Activated T-cell treated with anti-CD3 and anti-CD28 coated beads for 24 hours (primary cell): ENCODE measurements at regions not wholly inside any gene's neighbourhood (a gene's known extent, or its start where the extent isn't known, plus 50 kb on each side); places are given as distances from the start of the nearest gene placed in this dataset.
A peak's percentile ranks its signal among the peaks of the same experiment; 100 is the strongest.
"Not testable (repeated sequence)": the region's sequence is repeated elsewhere in the genome, so short reads cannot be mapped to it uniquely, and the experiment has no call there.

ENCODE experiments used
- DNase-seq: peaks from one replicate; pipeline ENCODE4 v3.0.0-alpha.2; 2020; ENCODE audit warnings: low read depth

DNA sequence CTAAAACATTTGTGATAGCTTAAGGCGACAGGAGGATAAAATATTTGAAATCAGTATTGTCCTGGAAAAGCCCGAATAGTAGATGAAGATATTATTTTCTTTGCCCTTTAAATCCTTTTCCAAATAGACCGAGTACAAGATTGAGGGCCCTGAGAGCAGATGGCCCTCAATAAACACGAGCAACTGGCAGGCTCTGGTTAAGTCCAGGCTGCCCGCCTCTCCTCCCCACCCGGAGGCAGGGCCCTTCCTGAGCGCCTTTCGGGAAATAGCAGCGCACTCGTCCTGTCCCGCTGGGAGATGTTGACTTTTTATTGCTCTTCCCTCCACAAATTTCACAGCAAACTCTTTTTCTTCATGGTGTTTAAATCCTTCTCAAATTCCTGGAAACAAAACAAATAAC is 50.8 kb upstream of the MAX start:
- no peak for DNase-seq

DNA sequence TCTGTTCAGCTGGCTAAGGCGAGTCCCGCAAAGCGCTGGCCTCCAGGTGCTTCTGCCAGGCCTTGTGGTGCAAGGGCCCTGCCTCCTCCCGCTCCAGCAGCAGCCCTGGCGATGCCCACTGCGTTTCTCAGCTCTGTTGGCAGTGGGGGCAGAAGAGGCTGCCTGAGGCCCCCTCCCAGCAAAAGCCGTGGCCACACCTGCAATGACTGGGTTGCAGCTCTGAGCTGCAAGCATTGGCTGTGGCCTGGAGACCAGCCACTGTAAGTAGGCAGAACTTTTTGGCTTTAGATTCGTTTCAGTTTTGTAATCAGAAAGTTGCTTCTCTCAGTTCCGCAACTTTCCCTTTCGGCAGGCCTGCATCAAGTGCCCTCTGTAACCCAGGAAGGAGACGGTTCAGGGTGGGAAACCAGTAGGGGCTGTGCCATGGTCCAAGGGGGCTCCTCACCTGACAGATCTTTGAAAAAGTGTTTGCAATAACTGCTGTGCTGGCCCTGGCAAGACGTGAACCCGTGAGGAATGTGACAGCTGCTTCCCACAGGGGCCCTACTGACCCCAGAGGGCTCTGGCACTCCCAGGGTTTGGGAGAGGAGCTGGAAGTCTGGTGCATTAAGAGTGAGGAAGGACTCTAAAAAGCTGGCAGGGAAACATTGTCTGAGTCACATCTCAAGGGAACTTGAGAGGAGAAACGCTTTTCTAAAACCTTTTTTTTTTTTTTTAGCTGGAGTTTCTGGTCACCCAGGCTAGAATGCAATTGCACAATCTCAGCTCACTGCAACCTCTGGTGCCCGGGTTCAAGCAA is 54.5 kb upstream of the MAX start:
- no peak for DNase-seq

DNA sequence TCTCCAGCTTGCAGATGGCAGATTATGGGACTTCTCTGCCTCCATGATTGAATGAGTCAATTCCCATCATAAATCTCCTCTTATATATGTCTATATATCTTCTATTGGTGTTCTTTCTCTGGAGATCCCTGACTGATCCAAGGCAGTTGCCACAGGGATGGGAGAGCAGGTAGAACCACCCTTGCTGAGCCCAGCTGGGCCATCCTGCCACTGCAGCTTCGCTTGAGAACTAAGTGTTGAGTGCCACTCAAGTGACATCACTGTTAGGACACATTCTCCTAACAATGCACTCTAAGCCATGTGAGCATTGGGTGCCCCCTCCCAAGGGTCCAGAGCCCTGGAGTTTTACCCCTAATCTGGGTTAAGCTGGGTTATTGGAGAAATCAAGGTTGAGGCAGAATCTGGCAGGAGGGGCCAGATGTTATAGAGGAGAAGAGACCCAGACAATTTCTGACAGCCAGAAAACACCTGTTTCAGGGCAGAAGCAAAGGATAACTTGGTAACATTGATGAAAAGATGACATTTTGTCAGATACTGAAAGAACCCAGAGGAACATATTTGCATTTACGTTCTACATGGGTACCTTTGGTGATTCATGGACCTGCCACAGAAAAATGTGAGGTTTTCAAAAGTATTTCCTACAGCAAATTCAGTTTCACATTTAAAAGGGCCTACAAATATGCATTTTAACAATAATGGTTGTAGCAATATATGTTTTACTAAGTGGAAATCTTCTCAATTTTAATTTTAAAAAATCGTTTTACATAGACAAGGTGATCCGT is 57.2 kb upstream of the MAX start:
- DNase-seq, result no peak

DNA sequence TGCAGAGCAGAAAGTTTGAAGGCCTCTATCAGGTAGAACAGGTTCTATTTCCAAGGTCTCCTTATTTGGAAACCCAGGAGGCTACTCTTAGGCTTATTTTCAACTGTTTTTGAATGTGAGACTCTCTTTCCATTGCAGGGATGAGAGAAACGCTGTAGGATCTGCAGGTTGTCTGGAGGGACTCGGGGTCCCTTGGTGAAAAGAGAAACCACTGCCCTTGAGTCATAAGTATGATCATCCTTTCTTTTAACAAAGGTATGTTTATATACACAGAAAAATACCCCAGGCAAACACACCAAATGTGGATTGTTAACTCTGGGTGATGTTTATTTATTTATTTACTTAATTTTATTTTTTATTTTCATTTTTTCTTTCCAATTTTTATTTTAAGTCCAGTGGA is 57.8 kb upstream of the MAX start:
- no peak for DNase-seq

DNA sequence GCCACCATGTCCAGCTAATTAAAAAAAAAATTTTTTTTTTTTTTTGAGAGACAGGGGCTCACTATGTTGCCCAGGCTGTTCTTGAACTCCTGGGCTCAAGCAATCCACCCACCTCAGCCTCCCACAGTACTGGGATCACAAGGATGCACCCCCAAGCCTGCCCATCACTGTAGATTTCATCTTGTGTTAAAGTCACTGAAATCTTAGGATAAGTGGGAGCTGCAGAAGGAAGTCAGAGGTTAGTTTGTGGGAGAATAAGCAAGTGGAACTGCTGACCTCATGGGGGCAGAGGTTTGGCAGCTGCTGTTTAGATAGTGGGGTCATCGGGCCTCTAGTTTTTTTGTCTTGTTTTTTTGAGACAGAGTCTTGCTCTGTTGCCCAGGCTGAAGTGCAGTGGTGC is 59.7 kb upstream of the MAX start:
- no peak for DNase-seq

DNA sequence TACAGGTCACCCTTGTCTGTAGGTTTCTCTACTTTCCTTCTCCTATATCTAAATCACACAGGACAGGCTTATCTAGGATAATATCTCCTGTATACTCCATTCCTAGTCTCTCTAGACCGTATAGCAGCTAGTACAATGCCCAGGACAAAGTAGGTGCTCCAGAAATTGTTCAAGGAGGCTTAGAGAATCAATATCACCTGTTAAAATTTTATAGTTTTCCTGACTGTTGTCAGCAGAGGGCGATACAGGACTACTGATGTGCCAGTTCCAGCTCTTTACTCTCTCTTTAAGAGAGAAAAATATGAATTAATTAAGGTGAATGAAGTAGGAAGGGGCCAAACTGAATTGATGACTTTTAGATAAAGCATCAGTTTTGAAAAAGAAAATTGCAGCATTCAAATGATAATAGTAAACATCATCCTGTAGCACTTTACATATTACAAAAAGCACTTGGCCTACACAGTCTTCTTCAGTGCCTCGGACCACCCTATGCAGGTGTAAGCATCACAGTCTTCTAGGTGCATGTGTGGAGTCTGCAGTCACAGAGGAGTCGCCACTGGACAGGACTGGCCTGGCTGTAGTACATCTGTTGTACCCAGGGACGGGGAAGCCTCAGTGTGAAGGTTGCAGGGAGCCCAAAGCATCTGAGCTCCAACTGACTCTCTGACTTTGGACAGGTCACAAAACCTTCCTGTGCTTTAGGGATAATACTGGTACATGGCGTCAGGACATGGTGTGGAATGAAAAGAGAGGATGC is 61.9 kb upstream of the MAX start:
- peak; percentile 34 for DNase-seq

DNA sequence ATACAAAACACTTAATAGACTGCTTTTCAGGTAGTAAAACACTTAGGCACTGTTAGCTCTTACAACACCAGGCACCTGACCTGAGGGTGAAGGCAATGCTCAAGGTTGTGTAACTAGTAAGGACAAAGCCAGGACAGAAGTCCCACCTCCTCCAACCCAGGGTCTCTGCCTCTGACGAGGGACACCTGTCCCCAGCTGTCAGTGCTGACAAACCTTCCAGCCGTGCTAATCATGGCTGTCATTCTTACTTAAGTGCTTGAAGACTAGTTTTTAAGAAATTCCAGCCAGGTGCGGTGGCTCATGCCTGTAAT is 62.5 kb upstream of the MAX start:
- DNase-seq, result no peak

DNA sequence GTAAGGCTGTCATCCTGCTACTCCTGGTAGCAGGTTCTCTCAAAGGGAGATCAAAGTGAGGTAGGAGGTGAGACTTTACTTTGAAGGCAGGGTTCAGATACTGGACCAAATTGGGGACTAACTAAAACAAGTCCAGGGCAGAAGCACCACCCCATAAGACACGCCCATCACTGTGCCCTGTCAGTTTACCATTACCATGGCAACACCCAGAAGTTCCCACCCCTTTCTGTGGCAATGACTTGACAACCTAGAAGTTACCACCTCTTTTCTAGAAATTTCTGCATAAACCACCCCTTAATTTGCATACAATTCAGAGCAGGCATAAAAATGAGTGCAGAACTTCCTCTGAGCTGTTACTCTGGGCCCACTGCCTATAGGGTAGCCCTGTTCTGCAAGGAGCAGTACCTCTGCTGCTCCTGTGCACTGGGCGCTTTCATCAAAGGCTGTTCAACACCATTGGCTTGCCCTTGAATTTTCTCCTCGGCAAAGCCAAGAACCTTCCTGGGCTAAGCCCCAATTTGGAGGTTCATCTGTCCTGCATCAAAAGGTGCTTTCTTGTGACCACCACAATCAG is 64.8 kb upstream of the MAX start:
- DNase-seq, result no peak

DNA sequence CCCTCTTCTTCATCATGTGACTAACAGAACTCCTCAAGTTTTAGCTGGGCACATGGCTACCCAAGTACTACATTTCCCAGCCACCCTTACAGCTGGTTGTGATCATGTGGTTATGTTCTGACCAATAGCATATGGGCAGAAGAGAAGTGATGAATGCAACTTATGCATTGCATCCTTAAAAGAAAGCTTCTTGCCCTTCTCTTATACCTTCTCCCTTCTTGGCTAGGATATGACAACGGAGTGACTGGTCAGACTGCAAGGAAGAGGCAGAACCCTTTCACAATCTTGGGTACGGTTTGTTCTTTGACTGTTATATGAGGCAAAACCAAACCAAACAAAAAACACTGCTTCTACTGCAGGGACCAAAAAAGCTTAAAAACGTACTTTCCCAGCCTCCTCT is 66.5 kb upstream of the MAX start:
- DNase-seq, result no peak

DNA sequence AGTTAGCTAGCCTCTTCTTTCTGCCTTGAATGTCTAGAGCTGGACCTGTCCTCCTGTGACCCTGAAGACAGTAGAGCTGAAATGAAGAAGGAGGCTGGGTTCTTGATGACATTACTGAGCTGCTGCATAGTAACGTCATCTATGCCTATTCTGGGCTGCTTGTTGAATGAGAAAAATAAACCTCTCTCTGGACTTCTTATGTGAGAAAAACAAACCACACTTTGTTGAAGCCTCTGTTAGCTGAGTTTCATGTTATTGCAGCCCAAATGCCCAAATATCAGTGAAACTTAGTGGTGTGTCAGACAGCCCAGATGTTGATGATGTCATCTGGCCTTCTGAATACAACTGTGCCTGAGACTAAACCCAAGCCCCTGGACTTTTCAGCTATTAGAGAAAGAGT is 67.0 kb upstream of the MAX start:
- no peak for DNase-seq

DNA sequence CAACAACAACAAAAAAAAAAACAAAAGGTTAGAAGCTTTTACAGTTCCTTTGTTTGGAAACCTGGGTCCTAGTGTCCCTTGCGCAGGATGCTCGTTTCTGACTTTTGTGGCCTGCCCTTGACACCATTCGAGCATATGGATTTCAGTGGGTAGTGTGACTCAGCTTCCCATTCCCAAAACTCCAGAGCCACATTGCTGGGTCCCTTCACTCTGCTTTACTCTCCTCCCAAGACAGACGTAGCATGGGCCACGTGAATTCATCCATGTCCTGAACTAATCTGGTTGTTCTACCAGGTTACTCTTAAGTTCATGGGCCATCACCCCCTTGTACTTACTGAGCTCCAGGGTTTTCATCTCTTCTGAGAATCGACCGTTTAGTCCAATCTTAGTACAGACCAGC is 68.0 kb upstream of the MAX start:
- no peak for DNase-seq

DNA sequence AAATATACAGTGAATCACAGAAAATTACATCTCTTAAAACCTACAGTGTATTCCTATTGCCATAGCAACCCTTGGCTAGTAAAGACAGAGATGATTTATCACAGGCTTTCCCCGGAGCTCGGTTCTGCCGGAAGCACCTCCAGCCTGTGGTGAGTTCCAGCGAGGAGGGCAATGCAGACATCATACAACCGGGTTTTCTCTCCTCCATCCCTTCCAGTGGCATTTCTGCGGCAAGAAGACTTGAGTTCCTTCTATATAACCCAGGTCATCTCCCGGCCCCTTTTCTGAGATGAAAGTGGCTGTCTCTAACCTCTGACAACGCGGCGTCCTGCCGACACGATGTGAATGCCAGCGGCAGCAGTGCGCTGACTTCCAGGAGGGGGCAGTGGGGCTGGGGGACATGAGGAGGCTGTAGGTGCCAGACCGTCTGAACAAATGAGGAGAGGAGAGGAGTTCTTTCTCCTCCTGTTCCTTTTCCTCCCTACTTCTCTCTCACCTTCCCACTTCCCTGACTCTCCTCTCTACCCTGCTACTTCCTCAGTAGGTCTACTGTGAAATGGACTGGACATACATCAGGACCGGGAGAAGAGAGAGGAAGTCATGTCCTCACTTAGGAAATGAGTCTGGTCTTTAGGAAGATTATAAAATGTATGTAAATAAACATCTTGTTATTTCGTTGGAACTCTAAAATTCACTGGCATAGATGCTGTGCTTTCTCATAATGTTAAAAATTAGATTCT is 68.6 kb upstream of the MAX start:
- peak; percentile 16 for DNase-seq

DNA sequence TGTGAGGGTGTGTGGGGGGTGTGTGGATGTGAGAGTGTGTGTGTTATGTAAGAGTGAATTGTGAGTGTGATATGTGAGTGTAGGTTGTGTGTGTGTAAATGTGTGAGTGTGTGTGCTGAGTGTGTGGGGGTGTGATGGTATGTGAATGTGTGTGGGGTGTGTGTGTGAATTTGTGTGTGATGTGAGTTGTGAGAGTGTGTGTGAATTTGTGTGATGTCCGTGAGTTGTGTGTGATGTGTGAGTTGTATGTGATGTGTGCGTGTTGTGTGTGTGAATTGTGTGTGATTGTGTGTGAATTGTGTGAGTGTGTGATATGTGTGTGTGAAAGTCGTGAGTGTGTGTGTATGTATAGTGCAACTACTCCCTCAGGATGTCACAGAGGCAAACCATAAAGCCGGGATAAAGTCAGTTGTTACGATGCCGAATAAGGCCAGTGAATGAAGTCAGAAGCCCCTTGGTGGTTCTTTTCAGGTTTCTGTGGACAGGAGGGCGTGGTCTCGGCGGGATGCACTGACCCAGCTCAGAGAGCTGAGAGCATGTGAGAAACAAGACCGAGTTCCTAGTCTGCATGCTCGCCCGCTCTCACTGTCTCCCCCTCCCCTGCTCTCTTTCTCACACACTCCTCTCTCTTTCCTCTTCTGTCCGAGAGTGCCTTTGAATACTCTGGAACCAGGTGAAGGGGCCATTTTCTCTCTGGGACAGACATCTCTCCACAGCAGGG is 71.8 kb upstream of the MAX start:
- DNase-seq, result no peak

DNA sequence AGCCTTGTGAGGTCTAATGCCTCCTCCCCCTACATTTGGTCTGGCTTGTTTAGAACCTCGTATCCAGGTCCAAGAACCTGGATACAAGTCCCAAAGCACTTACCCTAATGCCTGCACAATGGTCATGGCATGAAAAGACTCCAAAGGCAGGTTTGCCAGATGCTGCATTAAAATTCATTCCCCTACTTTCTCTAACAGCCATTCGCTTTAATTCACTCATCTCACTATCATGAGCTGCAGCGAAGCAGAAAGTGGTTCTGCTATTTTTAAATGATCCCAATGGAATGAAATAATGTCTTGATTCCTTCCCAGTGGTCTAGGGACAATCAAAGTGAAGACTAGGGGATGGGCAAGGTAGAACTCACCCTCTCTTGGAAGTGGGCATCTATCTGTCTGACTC is 72.5 kb upstream of the MAX start:
- no peak for DNase-seq

DNA sequence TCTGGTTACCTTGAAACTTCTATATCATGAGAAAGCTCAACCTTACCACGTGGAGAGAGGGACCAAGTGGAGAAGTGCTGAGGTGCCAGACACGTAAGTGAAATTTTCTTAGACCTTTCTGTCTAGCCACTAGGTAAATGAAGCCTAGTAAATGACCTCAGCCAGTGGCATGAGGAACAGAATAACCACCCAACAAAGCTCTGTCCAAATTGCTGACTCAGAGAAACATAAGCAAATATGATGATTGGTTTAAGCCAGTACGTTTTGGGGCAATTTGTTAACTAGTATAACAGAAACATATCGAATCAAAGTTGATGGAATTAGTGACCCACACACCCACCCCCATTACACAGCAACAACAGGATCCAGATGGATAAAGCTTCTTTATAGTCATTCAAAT is 75.2 kb upstream of the MAX start:
- no peak for DNase-seq

DNA sequence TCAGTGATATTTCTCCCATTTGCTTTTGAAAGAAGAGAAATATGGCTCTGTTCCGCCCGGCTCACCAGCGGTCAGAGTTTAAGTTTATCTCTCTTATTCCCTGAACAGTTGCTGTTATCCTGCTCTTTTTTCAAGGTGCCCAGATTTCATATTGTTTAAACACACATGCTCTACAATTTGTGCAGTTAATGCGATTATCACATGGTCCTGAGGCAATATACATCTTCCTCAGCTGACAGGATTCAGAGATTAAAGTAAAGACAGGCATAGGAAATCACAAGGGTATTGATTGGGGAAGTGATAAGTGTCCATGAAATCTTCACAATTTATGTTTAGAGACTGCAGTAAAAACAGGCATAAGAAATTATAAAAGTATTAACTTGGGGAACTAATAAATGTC is 76.9 kb upstream of the MAX start:
- not testable (repeated sequence) for DNase-seq

DNA sequence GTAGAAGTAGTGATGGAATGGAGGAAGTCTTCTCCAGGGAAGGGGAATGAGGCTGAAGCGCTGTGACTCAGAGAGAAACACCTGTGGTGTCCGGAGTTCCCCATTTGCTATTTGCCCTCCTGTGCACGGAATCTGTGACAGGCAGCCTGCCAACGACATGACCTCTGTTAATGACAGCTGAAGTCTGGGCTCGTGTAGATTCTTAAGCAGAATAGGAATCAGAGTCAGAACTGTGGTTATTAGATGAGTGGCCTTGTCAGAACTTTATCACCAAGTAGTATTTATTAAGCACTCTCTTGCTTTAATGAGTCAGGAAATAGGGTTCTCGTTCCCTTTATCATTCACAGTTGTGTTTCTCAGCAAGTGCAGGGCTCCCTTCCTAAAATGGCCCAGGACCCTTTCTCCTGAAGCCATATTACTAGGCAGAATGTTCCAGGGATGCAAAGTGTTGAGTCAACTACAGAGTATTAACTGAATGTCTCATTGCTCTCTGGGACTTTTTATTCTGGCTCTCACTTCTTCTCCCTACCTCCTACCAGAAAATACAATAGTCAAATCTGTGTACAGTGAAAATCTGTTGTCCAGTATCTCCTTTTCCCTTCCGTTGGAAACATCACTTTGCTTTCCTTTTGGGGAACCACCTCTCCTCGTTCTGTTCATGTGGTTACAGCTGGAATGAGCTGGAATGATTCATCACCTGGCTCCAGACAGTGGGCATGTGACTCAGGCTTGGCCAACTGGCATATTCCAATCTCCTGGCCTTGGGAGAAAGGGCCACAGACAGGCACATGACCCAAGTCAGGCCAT is 77.8 kb upstream of the MAX start:
- peak; percentile 32 for DNase-seq

DNA sequence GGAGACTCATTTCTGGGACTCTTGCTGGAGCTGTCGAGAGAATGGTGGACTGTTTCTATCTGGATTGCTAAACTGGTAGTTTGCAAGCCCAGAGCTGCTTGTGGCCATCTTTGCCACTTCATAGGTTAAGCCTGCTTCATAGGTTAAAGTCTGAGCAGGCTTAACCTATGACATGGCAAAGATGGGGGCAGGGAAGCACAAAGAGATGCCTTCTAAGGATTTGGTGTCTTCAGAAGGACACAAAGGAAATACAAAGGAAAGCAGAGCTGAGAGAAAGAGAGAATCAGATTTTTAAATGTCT is 78.4 kb upstream of the MAX start:
- no peak for DNase-seq

DNA sequence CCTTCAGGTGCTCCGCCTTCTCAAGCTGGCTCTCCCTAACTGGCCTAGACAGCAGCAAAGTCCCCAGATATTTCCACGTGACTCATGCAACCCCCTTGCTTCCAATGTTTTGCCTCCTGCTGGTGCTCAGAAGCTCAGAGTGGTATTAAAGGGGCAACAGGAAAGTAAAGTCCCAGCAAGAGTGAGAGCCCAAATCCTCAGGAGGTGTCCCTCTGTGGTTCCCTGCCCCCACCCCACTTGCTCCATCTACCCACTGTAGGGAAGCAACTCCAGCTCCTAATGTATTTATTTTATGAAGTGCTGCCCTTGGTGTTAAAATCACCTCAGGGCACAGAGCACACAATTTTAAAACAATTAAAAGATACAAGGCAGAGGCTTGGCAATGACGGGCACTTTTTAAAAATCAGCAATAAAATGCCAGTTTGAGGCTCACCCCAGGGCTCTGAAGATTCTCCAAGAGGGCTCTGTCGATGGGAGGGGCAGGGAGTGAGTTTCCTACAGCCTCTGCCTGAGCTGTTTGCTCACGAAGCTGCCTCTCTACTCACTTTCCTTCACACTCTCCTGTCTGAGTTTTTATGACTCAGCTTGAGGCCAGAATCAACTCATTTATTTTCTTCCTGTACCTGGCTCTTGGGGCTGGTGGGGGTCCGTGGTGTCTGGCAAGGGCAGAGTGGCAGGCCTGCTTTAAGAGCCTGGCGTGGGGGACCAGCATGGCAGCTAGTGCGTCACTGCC is 81.9 kb upstream of the MAX start:
- DNase-seq, result no peak

DNA sequence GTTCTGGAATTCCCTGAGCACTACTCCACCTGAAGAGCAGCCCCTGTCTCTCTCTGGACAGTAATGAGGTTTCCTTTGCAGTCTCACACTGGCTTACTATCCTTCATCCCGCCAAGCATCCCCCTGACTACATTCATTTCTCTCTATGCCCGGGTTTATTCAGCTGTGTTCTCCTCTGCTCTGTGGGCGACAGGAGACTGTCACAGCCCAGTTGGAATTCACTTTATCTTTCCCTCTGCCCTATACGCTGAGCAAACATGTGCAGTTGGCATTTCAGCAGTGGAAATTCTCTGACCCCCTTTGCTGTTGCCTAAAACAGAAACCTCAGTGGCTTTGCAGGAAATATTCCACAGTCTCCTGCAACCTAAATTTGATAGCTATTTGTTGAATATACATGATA is 83.5 kb upstream of the MAX start:
- no peak for DNase-seq
